ENCODE measurements at regions not wholly inside any gene's neighbourhood (a gene's known extent, or its start where the extent isn't known, plus 50 kb on each side); places are given as distances from the start of the nearest gene placed in this dataset.

DNA sequence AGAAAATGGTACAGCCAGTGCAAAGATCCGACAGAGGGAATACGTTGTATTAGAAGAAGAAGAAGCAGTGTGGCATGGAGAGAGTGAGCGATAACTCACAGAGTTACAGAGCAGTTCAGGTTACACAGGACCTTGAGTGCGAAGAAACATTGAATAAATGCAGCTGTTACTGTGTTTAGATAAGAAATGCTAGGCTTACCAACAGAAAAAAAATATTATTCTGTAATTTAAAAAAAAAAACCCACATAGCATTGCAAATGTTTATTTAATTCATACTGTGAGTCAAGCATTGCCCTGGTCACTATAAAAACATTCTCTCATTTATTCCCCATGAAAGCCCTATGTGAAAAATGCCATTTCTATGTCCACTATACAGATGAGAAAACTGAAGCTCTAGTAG, 373.4 kb upstream of the EPHA7 start:
- Histone ChIP-seq H3K9me1 (ENCODE audit: control insufficient read depth, extremely low read depth, insufficient read depth, low read length) (no peaks in the 10 kb centered on the region), H3K4me1 (ENCODE audit: control insufficient read depth, extremely low read depth, insufficient read depth, low read length) (no peaks in the 10 kb centered on the region), H3K27me3 (ENCODE audit: control insufficient read depth, extremely low read depth, insufficient read depth, low read length) (no peaks in the 10 kb centered on the region), H3K9me3 (ENCODE audit: control insufficient read depth, low read depth, low read length) (no peaks in the 10 kb centered on the region), H3K9ac (ENCODE audit: control insufficient read depth, extremely low read depth, insufficient read depth, low read length) (no peak overlapping the region), H4K20me1 (ENCODE audit: control insufficient read depth, extremely low read depth, insufficient read depth, low read length) (no peaks in the 10 kb centered on the region), H3K27ac (ENCODE audit: control insufficient read depth, insufficient read depth, low read length) (no peak overlapping the region), H3K4me3 (ENCODE audit: control insufficient read depth in 2 of 3, extremely low read depth in 1 of 3, insufficient read depth in 2 of 3, low read depth in 1 of 3, low read length in 3 of 3) (no peak overlapping the region), H2AFZ (ENCODE audit: control insufficient read depth, low read length) (no peak overlapping the region), H3K79me2 (ENCODE audit: control insufficient read depth, insufficient read depth, low read length) (no peaks in the 10 kb centered on the region), H3K36me3 (ENCODE audit: control insufficient read depth in 2 of 2, extremely low read depth in 1 of 2, insufficient read depth in 2 of 2, low read length in 2 of 2) (no peaks in the 10 kb centered on the region), H3K4me2 (ENCODE audit: control insufficient read depth, extremely low read depth, insufficient read depth, low read depth, low read length) (no peak overlapping the region)
- no peak for DNase-seq (ENCODE audit: low read depth, low spot score)
- TF ChIP-seq, protein P1, sequence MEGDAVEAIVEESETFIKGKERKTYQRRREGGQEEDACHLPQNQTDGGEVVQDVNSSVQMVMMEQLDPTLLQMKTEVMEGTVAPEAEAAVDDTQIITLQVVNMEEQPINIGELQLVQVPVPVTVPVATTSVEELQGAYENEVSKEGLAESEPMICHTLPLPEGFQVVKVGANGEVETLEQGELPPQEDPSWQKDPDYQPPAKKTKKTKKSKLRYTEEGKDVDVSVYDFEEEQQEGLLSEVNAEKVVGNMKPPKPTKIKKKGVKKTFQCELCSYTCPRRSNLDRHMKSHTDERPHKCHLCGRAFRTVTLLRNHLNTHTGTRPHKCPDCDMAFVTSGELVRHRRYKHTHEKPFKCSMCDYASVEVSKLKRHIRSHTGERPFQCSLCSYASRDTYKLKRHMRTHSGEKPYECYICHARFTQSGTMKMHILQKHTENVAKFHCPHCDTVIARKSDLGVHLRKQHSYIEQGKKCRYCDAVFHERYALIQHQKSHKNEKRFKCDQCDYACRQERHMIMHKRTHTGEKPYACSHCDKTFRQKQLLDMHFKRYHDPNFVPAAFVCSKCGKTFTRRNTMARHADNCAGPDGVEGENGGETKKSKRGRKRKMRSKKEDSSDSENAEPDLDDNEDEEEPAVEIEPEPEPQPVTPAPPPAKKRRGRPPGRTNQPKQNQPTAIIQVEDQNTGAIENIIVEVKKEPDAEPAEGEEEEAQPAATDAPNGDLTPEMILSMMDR (optimal IDR thresholded peaks at IDR 0.05 in 1 of 3, IDR thresholded peaks at IDR 0.05 in 1 of 3, conservative IDR thresholded peaks at IDR 0.05 in 1 of 3; ENCODE audit: extremely low read depth in 1 of 3, insufficient read depth in 2 of 3, low read length in 3 of 3) = no peak
- no peak for TF ChIP-seq EZH2 (IDR thresholded peaks at IDR 0.05; ENCODE audit: low read length)
- no peak for FAIRE-seq
- dilution Hi-C loops (cut with MboI; ENCODE audit: extremely low pct_ligation_motif_present, low sequenced_read_pairs) = no loop called here

DNA sequence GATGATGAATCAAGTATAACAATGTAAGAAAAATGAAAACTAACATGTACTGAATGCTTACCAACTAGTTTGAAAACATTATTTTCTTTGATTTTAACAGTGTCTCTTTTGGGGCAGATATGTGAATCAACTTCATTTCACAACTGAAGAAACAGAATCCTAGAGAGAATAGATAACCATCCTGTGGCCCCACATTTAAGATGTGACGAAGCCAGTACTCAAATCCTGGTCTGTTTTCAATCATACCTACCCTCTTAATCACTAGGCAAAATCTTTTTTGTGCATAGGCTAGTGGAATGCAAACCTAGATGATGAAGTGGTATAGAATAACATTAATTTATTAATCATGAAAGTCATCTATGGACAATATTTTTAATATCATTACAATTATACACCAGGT, 371.6 kb upstream of the EPHA7 start:
- dilution Hi-C loops (cut with MboI; ENCODE audit: extremely low pct_ligation_motif_present, low sequenced_read_pairs) = no loop called here

More for the DNA sequence above, 371.6 kb upstream of the EPHA7 start:
- DNase-seq (ENCODE audit: low read depth, low spot score) (no peak), FAIRE-seq (no peak)
- Histone ChIP-seq H3K4me3 (ENCODE audit: control insufficient read depth in 2 of 3, extremely low read depth in 1 of 3, insufficient read depth in 2 of 3, low read depth in 1 of 3, low read length in 3 of 3) (no peak overlapping the region), H2AFZ (ENCODE audit: control insufficient read depth, low read length) (no peak overlapping the region), H3K9ac (ENCODE audit: control insufficient read depth, extremely low read depth, insufficient read depth, low read length) (no peak overlapping the region), H3K9me3 (ENCODE audit: control insufficient read depth, low read depth, low read length) (no peaks in the 10 kb centered on the region), H3K79me2 (ENCODE audit: control insufficient read depth, insufficient read depth, low read length) (no peaks in the 10 kb centered on the region), H3K27ac (ENCODE audit: control insufficient read depth, insufficient read depth, low read length) (no peak overlapping the region), H3K9me1 (ENCODE audit: control insufficient read depth, extremely low read depth, insufficient read depth, low read length) (no peaks in the 10 kb centered on the region), H3K27me3 (ENCODE audit: control insufficient read depth, extremely low read depth, insufficient read depth, low read length) (no peaks in the 10 kb centered on the region), H3K4me1 (ENCODE audit: control insufficient read depth, extremely low read depth, insufficient read depth, low read length) (no peaks in the 10 kb centered on the region), H4K20me1 (ENCODE audit: control insufficient read depth, extremely low read depth, insufficient read depth, low read length) (no peaks in the 10 kb centered on the region), H3K4me2 (ENCODE audit: control insufficient read depth, extremely low read depth, insufficient read depth, low read depth, low read length) (no peak overlapping the region), H3K36me3 (ENCODE audit: control insufficient read depth in 2 of 2, extremely low read depth in 1 of 2, insufficient read depth in 2 of 2, low read length in 2 of 2) (no peaks in the 10 kb centered on the region)
- no peak for TF ChIP-seq EZH2 (IDR thresholded peaks at IDR 0.05; ENCODE audit: low read length)
- TF ChIP-seq, protein P1 (optimal IDR thresholded peaks at IDR 0.05 in 1 of 3, IDR thresholded peaks at IDR 0.05 in 1 of 3, conservative IDR thresholded peaks at IDR 0.05 in 1 of 3; ENCODE audit: extremely low read depth in 1 of 3, insufficient read depth in 2 of 3, low read length in 3 of 3) = no peak
